Suppressor macrophage treated with lipopolysaccharide for 1 hour (primary cell): ENCODE measurements at regions not wholly inside any gene's neighbourhood (a gene's known extent, or its start where the extent isn't known, plus 50 kb on each side); places are given as distances from the start of the nearest gene placed in this dataset.
"Not testable (repeated sequence)": the region's sequence is repeated elsewhere in the genome, so short reads cannot be mapped to it uniquely, and the experiment has no call there.

Experiments used
- DNase-seq, 3 donors: peaks; one replicate each; pipeline ENCODE4 v3.0.0-alpha.2; 2020 to 2022

- DNase-seq: no peak
Measured at GRCh38 chr3:68676136-68676535, 256.2 kb downstream of the TAFA4 start.

- no peak for DNase-seq
Measured at GRCh38 chr3:68667346-68667745, 265.0 kb downstream of the TAFA4 start.

GRCh38 chr3:68666429-68667136, 265.8 kb downstream of the TAFA4 start:
- DNase-seq: no peak

- no peak for DNase-seq
Measured at GRCh38 chr3:68664276-68664675, 268.1 kb downstream of the TAFA4 start.

- no peak for DNase-seq
Measured at GRCh38 chr3:68662176-68662575, 270.2 kb downstream of the TAFA4 start.

GRCh38 chr3:68650657-68651056, 281.7 kb downstream of the TAFA4 start:
- not testable (repeated sequence) for DNase-seq

- DNase-seq: no peak
Measured at GRCh38 chr3:68648494-68648893, 283.9 kb downstream of the TAFA4 start.

GRCh38 chr3:68631850-68632545, 300.3 kb downstream of the TAFA4 start:
- no peak for DNase-seq

GRCh38 chr3:68620211-68620610, 312.1 kb downstream of the TAFA4 start:
- DNase-seq: no peak

- DNase-seq: no peak
Measured at GRCh38 chr3:68614087-68614486, 318.3 kb downstream of the TAFA4 start.

GRCh38 chr3:68571321-68571720, 361.0 kb downstream of the TAFA4 start:
- no peak for DNase-seq

GRCh38 chr3:68560728-68561127, 371.6 kb downstream of the TAFA4 start:
- no peak for DNase-seq

- DNase-seq: no peak
Measured at GRCh38 chr3:68535782-68536181, 396.6 kb downstream of the TAFA4 start.

GRCh38 chr3:68523330-68523729, 409.0 kb downstream of the TAFA4 start:
- no peak for DNase-seq

- DNase-seq: no peak
Measured at GRCh38 chr3:68515237-68515636, 417.1 kb downstream of the TAFA4 start.

- DNase-seq: no peak
Measured at GRCh38 chr3:68504201-68504600, 428.1 kb downstream of the TAFA4 start.

- DNase-seq: not testable (repeated sequence)
Measured at GRCh38 chr3:68485845-68486244, 446.5 kb downstream of the TAFA4 start.

- no peak for DNase-seq
Measured at GRCh38 chr3:68485051-68485450, 447.3 kb downstream of the TAFA4 start.

- DNase-seq: no peak
Measured at GRCh38 chr3:68483601-68484000, 448.7 kb downstream of the TAFA4 start.

GRCh38 chr3:68483041-68483440, 449.3 kb downstream of the TAFA4 start:
- DNase-seq: no peak

- DNase-seq: no peak
Measured at GRCh38 chr3:68482565-68482964, 449.8 kb downstream of the TAFA4 start.

- DNase-seq: no peak
Measured at GRCh38 chr3:68479779-68480178, 452.6 kb downstream of the TAFA4 start.

- DNase-seq: no peak
Measured at GRCh38 chr3:68468695-68469375, 463.5 kb downstream of the TAFA4 start.

- no peak for DNase-seq
Measured at GRCh38 chr3:68467465-68467864, 464.9 kb downstream of the TAFA4 start.
